Activated CD8-positive, alpha-beta memory T cell treated with anti-CD3 and anti-CD28 coated beads, Interleukin-2, amount 50 U/mL, for 24 hours (primary cell): ENCODE measurements at regions not wholly inside any gene's neighbourhood (a gene's known extent, or its start where the extent isn't known, plus 50 kb on each side); places are given as distances from the start of the nearest gene placed in this dataset.
A peak's percentile ranks its signal among the peaks of the same experiment; 100 is the strongest.
"Not testable (repeated sequence)": the region's sequence is repeated elsewhere in the genome, so short reads cannot be mapped to it uniquely, and the experiment has no call there.

Experiments
- DNase-seq: peaks from one replicate; pipeline ENCODE4 v3.0.0-alpha.2; 2020; ENCODE audit errors: extremely low read depth

- no peak for DNase-seq
These were observed 52.0 kb downstream of the OLIG1 start for GRCh38 chr21:33121715-33122475.

DNA sequence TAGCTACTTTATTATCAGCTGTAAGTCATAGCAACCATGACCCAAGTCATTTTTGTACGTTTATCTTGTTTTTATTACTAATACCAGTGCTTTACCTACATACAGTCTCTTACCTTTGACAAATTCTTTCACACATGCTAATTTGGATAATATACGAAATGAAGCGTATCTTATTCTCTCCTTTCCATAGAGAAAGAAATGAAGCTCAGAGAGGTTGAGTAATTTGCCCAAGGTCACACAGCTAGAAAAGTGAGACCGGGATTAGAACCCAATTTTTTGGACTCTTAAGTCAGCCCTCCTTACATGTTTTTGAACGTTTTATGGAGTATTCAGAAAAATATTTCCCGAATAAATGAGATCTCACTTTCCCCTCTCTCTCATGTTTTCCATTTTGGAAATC, 52.6 kb downstream of the OLIG1 start:
- DNase-seq = no peak

GRCh38 chr21:33123374-33124123, 53.6 kb downstream of the OLIG1 start:
- DNase-seq = no peak

DNA sequence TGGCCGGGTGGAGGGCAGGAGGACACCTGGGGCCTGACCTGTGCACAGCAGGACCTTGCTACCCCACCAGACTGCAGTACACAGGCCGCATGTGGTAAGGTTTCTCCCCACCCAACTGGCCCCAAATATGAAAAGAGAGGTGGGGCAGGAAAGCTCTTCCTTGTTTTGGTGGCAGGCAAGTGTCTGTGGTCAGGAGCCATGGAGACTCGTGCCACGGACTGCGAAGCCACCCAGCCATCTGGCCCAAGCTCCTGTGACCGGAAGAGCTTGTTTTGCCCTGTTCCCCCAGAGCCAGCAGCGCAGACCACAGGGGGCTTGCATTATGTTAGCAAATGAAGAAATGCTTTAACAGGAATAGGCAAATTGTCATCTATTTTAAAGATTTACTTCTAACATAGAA, 54.9 kb downstream of the OLIG1 start:
- no peak for DNase-seq

- no peak for DNase-seq
These were observed 55.9 kb downstream of the OLIG1 start for GRCh38 chr21:33125680-33126375.

- no peak for DNase-seq
These were observed 56.6 kb downstream of the OLIG1 start for GRCh38 chr21:33126569-33126968.

- DNase-seq = peak; percentile 23
These were observed 57.4 kb downstream of the OLIG1 start for GRCh38 chr21:33127154-33127867.

- DNase-seq = no peak
These were observed 57.9 kb downstream of the OLIG1 start for GRCh38 chr21:33127868-33128242.

- DNase-seq = no peak
These were observed 58.6 kb downstream of the OLIG1 start for GRCh38 chr21:33128538-33128937.

GRCh38 chr21:33132054-33132453, 62.1 kb downstream of the OLIG1 start:
- no peak for DNase-seq

DNA sequence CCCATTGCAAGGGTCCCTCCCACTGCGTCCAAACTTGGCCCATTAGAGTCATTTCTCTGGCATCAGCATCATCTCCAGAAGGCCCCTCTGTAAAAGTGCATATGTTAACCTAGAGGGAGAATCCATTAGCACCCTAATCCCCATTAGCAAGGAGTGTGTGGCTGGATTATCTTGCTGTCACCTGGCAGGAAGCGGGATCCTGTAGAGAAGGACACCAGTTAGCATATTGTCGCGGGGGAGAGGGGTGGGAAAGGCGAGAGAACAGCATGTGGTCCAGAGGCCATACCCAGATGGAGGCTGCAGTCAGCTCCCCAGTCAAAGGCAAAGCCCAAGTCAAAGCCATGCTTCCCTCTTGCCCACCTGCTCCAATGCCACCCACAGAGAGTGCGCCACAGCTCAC, 64.0 kb downstream of the OLIG1 start:
- no peak for DNase-seq

GRCh38 chr21:33135925-33136324, 66.0 kb downstream of the OLIG1 start:
- DNase-seq = no peak

GRCh38 chr21:33136847-33137502, 67.0 kb downstream of the OLIG1 start:
- DNase-seq = no peak

DNA sequence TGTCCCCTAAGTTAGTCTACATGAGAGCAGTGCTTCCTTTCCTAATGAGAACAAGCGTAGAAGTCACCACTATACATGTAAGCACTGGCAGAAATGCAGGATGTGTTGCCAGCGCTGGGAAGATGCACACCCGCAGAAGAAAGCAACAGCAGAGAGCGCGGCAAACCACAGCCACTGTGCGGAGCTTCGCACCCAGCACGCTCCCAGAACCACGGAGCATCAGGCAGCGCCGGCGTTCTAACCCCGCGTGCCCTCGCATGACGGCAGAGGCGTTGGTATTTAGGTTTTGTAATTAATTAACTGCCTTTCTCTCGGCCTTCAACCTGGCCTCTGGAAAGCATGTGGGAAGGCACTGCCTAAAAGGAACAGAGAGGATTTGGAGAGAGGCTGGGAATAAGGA, 69.1 kb downstream of the OLIG1 start:
- DNase-seq = no peak

DNA sequence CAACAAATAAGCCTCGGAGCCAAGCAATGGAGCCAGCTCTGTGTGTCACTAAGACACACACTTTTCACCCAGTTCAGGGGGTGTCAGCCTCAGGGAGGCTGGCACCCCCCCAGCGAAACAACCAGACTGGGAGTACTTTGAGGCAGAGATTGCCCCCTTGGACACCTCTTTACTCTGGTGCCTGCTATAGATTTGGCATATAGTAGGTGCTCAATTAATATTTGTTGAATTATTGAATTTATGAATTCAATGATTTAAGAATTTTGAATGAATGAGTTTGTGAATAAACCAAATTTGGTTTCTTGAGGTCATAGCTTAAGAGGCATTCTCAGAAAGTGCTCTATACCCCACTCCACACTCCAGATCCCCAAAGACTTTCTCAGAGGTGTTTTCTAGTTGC, 70.3 kb downstream of the OLIG1 start:
- no peak for DNase-seq

GRCh38 chr21:33146467-33146866, 76.5 kb downstream of the OLIG1 start:
- DNase-seq = no peak

GRCh38 chr21:33149181-33149580, 79.2 kb downstream of the OLIG1 start:
- no peak for DNase-seq

GRCh38 chr21:33150968-33151367, 78.8 kb upstream of the IFNAR2 start:
- DNase-seq = not testable (repeated sequence)

- DNase-seq = no peak
These were observed 77.6 kb upstream of the IFNAR2 start for GRCh38 chr21:33151941-33152731.

DNA sequence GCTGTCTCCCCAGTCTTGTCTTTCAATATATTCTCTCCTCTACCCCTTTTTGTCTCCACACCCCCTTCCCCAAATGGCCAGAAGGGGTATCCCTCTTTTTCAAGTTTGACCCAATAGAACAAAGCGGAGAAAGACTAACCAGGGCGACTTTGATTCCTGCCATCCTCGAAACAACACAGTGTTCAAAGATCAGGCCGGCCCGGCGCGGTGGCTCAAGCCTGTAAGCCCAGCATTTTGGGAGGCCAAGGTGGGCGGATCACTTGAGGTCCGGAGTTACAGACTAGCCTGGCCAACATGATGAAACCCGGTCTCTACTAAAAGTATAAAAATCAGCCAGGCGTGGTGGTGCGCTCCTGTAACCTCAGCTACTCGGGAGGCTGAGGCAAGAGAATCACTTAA, 77.0 kb upstream of the IFNAR2 start:
- DNase-seq = no peak

DNA sequence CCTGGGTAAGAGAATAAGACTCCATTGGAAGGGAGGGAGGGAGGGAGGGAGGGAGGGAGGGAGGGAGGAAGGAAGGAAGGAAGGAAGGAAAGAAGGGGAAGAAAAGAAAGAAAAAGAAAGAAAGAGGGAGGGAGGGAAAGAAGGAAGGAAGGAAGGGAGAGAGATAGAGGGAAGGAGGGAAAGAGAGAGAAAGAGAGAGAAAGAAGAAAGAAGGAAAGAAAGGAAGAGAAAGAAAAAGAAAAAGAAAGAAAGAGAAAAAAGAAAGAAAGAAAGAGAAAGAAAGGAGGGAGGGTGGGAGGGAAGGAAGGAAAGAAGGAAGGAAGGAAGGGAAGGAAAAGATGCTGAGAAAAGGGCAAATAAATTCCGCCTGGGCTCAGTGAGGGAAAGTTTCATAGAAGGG, 74.7 kb upstream of the IFNAR2 start:
- no peak for DNase-seq
